ENCODE measurements at regions not wholly inside any gene's neighbourhood (a gene's known extent, or its start where the extent isn't known, plus 50 kb on each side); places are given as distances from the start of the nearest gene placed in this dataset.

GRCh38 chr11:134879341-134879740 lies 467.3 kb upstream of the B3GAT1 start:
- no peak overlapping the region for H2AFZ ChIP-seq (ENCODE audit: low read depth, low read length)
- H3K27me3 ChIP-seq (ENCODE audit: low read depth, low read length), result peaks cover 3% of the 10 kb centered on the region; the same call in 1 of the 2 replicates
- no peak overlapping the region for H3K4me2 ChIP-seq (ENCODE audit: low read length)
- H3K79me2 ChIP-seq (ENCODE audit: low read length), result no peaks in the 10 kb centered on the region
- TF ChIP-seq EZH2phosphoT487 (IDR thresholded peaks at IDR 0.05; ENCODE audit: low read depth) (no peak), CTCF (IDR thresholded peaks at IDR 0.05; ENCODE audit: low read depth, low read length) (no peak)
- H3K4me3 ChIP-seq (ENCODE audit: low read length), result no peak overlapping the region
- H3K9me3 ChIP-seq (ENCODE audit: insufficient read depth, low read length), result no peaks in the 10 kb centered on the region
- H4K20me1 ChIP-seq (ENCODE audit: insufficient read depth, low read length), result no peaks in the 10 kb centered on the region
- no peaks in the 10 kb centered on the region for H3K36me3 ChIP-seq (replicated peaks; ENCODE audit: low read depth, low read length)
- no peak overlapping the region for H3K9ac ChIP-seq (ENCODE audit: low read length)
- no peaks in the 10 kb centered on the region for H3K4me1 ChIP-seq (ENCODE audit: low read length)
- no peak overlapping the region for H3K27ac ChIP-seq (ENCODE audit: low read length)

GRCh38 chr11:134878785-134879184 lies 466.7 kb upstream of the B3GAT1 start:
- Histone ChIP-seq H3K79me2 (ENCODE audit: low read length) (no peaks in the 10 kb centered on the region), H2AFZ (ENCODE audit: low read depth, low read length) (no peak overlapping the region), H3K4me2 (ENCODE audit: low read length) (no peak overlapping the region), H4K20me1 (ENCODE audit: insufficient read depth, low read length) (no peaks in the 10 kb centered on the region), H3K4me1 (ENCODE audit: low read length) (no peaks in the 10 kb centered on the region), H3K27ac (ENCODE audit: low read length) (no peak overlapping the region), H3K4me3 (ENCODE audit: low read length) (no peak overlapping the region), H3K9ac (ENCODE audit: low read length) (no peak overlapping the region), H3K9me3 (ENCODE audit: insufficient read depth, low read length) (no peaks in the 10 kb centered on the region), H3K27me3 (ENCODE audit: low read depth, low read length) (peaks cover 3% of the 10 kb centered on the region; the same call in 1 of the 2 replicates), H3K36me3 (replicated peaks; ENCODE audit: low read depth, low read length) (no peaks in the 10 kb centered on the region)
- no peak for TF ChIP-seq EZH2phosphoT487 (IDR thresholded peaks at IDR 0.05; ENCODE audit: low read depth)
- TF ChIP-seq CTCF (IDR thresholded peaks at IDR 0.05; ENCODE audit: low read depth, low read length), result no peak

- Histone ChIP-seq H2AFZ (ENCODE audit: low read depth, low read length) (no peak overlapping the region), H4K20me1 (ENCODE audit: insufficient read depth, low read length) (no peaks in the 10 kb centered on the region), H3K4me3 (ENCODE audit: low read length) (no peak overlapping the region), H3K27me3 (ENCODE audit: low read depth, low read length) (peaks cover 3% of the 10 kb centered on the region; the same call in 1 of the 2 replicates), H3K36me3 (replicated peaks; ENCODE audit: low read depth, low read length) (no peaks in the 10 kb centered on the region), H3K27ac (ENCODE audit: low read length) (no peak overlapping the region), H3K9ac (ENCODE audit: low read length) (no peak overlapping the region), H3K79me2 (ENCODE audit: low read length) (no peaks in the 10 kb centered on the region), H3K4me2 (ENCODE audit: low read length) (no peak overlapping the region), H3K9me3 (ENCODE audit: insufficient read depth, low read length) (no peaks in the 10 kb centered on the region), H3K4me1 (ENCODE audit: low read length) (no peaks in the 10 kb centered on the region)
- TF ChIP-seq CTCF (IDR thresholded peaks at IDR 0.05; ENCODE audit: low read depth, low read length) (no peak), EZH2phosphoT487 (IDR thresholded peaks at IDR 0.05; ENCODE audit: low read depth) (no peak)
Measured at GRCh38 chr11:134876226-134876625, 464.2 kb upstream of the B3GAT1 start.

- Histone ChIP-seq H3K9me3 (ENCODE audit: insufficient read depth, low read length) (no peaks in the 10 kb centered on the region), H3K36me3 (replicated peaks; ENCODE audit: low read depth, low read length) (no peaks in the 10 kb centered on the region), H3K27ac (ENCODE audit: low read length) (no peak overlapping the region), H3K4me1 (ENCODE audit: low read length) (no peaks in the 10 kb centered on the region), H2AFZ (ENCODE audit: low read depth, low read length) (no peak overlapping the region), H3K4me2 (ENCODE audit: low read length) (no peak overlapping the region), H3K9ac (ENCODE audit: low read length) (no peak overlapping the region), H3K27me3 (ENCODE audit: low read depth, low read length) (no peaks in the 10 kb centered on the region), H3K4me3 (ENCODE audit: low read length) (no peak overlapping the region), H3K79me2 (ENCODE audit: low read length) (no peaks in the 10 kb centered on the region), H4K20me1 (ENCODE audit: insufficient read depth, low read length) (no peaks in the 10 kb centered on the region)
- TF ChIP-seq EZH2phosphoT487 (IDR thresholded peaks at IDR 0.05; ENCODE audit: low read depth), result no peak
- TF ChIP-seq CTCF (IDR thresholded peaks at IDR 0.05; ENCODE audit: low read depth, low read length), result no peak
Measured at GRCh38 chr11:134866981-134867675, 455.1 kb upstream of the B3GAT1 start.
